ENCODE measurements at regions not wholly inside any gene's neighbourhood (a gene's known extent, or its start where the extent isn't known, plus 50 kb on each side); places are given as distances from the start of the nearest gene placed in this dataset.

- no peak for TF ChIP-seq POLR2AphosphoS5 (IDR thresholded peaks at IDR 0.05; ENCODE audit: low read depth, low read length)
- TF ChIP-seq SIN3A (IDR thresholded peaks at IDR 0.05; ENCODE audit: borderline replicate concordance, insufficient read depth, low read length), result no peak
- TF ChIP-seq REST (IDR thresholded peaks at IDR 0.05; ENCODE audit: insufficient read depth in 1 of 2, low read depth in 2 of 2, low read length in 2 of 2), result no peak
- TF ChIP-seq TAF1 (IDR thresholded peaks at IDR 0.05; ENCODE audit: borderline replicate concordance, insufficient read depth, low read length), result no peak
Observed at GRCh38 chr4:104593019-104593418, 98.3 kb upstream of the CXXC4 start.

All from PFSK-1 (cell line).